EL (cell line): ENCODE measurements at regions not wholly inside any gene's neighbourhood (a gene's known extent, or its start where the extent isn't known, plus 50 kb on each side); places are given as distances from the start of the nearest gene placed in this dataset.
"Not testable (repeated sequence)": the region's sequence is repeated elsewhere in the genome, so short reads cannot be mapped to it uniquely, and the experiment has no call there.

Experiments used
- DNase-seq: peaks from one replicate; pipeline ENCODE4 v3.0.0-alpha.2; 2016

DNA sequence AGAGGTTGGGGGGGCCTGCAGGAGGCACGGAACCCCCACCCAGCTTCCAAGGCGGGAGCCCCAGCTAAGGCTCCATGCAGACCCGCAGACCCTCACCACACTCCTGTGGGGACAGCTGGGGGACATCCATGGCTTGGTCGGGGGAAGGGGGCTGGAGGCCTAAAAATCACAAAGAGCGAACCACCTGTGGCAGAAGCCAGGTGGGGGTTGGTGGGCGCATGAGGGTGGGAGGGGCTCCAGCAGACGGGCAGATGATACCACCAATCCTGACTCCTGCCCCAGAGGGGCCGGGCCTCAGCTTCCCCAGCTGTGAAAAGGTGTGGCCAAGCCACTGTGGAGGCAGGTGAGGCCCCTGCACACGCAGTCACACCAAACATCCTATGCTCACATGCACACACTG is 111.6 kb downstream of the FAM53A start:
- DNase-seq: no peak

DNA sequence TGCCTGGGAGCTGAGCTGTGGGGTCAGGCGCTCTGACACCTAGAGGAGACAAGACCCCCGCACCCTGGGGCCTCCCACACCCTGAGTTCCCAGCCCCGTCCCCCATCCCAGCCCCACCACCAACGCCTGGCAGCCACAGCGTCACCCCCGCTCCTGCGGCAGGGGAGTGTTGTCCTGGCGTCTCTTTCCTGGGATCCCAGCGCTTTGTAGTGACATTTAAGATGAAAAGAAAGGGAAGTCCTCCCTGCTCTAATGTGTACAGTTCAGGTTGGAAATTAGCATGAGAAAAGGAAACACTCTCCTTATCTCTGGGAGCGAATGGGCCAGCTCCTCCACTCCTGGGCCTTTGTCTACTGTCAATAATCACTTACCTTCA is 112.1 kb downstream of the FAM53A start:
- DNase-seq: no peak

DNA sequence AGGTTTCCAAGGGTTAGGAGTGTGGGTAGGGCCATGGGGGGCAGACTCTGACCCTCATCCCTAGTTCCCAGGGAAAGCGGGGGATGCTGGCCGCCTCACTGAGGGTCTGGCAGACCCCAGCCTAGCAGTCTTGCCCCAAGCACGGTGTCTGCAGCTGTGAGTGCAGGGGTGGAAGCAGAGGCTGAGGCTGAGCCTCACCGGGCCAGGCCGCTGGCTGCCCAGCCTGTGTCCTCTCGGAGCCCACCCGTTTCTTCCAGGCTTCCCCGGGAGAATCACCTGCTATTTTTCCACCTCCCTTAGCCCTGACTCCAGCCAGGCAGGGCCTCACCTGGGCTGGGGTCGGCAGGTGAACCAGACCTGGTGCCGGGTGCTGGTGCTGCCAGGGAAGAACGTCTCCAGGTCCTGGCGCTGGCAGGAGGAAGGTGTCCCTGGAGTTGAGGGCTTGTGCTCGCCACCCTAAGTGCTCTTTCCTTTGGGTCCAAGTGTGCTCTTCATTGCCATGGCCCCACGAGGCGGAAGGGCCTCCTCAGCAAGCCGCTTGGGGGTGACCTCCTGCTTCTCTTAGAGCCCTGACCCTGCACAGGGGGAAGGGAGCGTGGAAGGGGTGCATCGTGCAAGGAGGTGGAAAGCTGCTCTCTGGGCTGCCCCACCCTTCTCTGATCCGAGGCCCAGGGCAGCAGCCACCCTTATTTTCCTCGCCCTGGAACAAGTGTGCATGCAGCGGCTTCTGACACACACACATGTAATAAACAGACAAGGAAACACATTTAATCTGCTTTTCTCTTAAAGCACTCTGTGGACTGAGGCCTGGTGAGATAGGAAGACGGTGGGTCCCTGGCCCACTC is 112.7 kb downstream of the FAM53A start:
- DNase-seq: no peak

DNA sequence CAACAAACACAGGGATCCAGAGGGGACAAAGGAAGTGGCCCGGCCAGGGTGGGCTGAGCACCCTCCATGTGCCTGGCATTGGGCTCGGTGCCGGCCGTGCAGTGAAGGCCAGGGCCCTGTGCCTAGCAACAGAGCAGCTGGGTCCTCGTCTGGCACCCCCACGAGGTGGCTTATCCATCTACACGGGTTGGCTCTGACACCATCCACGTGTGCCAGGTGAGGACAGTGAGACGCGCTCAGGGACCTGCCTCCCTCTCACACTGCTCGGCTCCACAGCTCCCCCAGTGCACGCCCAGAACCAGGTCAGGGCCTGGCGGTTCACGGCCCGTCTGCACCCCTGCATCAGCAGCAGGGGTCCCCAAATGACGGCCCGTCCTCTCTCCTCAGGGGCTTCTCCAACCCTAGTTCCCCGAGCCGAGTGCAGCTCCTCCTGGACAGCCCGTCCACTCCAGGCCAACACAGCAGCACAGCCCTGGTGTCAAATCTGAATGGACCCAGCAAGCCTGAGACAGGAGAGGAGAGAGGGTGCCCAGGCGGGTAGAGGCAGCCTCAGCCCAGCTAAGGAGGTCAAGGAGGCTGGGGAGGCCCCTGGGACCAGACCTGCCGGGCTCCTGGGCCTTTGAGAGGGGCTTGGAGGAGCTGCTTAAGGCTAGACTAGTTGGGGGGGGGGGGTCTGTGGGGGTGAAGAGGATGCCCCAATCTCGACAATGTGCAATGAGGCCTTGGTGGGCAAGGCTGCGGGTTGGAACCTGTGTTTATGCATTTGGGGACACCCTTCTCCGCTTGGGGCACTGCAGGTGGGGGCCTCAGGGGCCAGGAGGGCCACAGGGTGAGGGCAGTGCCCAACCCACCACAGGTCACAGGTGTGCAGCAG is 113.6 kb downstream of the FAM53A start:
- DNase-seq: no peak

DNA sequence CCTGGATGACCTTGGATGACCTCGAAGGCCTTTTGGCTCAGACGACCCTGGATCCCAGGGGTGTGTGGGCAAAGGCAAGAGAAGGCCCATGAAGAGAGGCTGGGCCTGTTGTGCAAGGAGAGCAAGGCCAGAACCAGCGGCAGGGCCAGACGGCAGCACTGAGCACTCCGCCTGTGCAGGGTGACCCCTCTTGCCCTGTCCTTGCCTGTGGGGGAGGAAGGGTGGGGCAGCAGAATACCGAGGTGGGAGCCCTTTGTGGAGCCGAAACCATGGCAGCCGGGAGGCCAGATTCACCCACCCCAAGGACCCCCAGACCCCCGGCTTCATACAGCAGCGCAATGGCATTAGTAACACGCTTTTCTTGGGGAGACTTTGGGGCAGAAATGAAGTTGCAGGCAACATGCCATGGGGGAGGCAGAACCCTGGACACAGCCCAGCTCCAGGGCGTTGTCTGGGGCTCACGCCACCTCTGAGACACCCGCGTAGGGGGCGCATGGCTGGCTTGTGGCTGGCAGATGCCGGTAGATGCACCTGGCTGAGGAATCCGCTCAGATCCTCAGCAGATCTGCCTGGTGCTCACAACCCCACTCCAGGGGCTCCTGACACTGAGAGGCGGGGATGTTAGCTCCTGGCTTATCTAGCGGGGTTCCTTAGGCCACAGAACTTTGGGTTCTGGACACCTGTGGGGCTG is 114.5 kb downstream of the FAM53A start:
- no peak for DNase-seq

DNA sequence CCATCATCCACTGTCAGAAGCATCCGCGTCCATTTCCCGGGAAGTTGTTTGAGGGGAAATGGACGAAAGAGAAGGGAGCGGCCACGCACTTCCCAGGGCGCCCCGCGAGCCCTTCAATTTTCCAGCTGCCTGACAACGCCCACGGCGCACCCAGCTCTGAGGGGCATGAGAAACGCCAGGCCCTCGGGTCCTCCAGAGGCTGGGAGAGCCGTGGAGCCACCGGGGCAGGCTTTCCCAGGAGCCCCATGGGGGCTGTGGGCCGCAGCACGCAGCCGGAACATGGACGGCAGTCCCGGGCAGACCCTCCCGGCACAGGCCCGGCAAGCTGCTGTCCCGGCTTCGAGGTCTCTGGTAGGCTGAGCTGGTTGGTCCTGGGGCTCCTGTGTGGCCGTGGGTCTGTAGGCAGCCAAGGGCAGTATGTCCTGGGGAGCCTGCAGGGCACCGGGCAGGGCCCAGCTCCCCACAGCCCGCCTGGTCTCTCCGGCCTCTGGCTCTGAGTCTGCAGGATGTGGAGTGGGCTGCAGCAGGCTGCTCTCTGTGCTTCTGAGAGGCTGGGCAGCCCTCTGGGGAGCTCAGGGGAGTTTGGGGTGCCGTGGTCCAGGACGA is 115.2 kb downstream of the FAM53A start:
- no peak for DNase-seq

DNA sequence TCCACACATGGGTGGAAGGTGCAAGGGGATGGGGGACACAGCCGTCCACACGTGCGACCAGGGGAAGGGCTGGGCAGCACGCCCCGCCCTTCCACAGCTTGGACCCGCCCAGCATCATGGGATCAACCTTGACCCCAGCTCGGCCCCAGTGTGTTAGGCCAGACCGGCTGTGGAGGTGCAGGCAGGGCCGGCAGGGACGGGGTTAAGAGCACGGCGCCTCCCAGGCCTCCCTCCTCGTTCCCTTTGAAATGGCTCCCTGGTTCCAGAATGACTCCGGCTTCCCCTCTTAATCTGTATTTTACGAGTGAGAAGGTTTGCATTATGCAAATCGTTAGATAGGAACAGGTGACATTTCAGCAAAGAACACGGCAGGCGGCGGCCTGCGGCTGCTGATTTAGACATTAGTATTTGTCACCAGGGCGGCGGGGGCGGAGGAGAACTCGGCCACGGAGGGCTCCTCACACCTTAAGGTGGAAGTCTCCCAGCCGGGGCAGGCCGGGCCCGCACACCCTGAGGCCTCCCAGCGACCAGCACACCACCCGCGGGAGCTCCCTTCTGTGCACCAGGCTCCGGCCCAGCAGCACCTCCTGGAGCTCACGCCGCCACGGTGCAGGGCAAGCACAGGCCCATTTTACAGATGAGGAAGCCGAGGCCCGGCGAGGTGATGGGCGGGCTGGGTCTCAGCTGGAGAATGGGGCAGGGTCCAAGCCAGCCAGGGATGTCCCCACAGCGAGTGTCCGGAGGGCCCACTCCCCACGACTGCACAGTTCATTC is 116.1 kb downstream of the FAM53A start:
- no peak for DNase-seq

DNA sequence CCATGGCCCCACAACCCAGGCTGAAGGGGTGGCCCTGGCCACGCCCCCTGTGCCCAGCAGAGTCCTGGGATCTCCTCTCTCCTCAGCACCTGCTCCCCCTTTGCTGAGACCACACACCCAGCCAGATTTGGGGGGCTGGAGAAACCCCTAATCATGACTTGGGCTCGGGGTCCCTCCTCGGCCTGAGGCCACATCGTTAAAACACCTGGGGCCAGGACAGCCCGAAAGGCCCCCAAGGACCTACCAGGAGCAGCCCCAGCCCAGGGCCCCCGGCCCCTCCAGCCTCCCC is 116.7 kb downstream of the FAM53A start:
- DNase-seq: no peak

DNA sequence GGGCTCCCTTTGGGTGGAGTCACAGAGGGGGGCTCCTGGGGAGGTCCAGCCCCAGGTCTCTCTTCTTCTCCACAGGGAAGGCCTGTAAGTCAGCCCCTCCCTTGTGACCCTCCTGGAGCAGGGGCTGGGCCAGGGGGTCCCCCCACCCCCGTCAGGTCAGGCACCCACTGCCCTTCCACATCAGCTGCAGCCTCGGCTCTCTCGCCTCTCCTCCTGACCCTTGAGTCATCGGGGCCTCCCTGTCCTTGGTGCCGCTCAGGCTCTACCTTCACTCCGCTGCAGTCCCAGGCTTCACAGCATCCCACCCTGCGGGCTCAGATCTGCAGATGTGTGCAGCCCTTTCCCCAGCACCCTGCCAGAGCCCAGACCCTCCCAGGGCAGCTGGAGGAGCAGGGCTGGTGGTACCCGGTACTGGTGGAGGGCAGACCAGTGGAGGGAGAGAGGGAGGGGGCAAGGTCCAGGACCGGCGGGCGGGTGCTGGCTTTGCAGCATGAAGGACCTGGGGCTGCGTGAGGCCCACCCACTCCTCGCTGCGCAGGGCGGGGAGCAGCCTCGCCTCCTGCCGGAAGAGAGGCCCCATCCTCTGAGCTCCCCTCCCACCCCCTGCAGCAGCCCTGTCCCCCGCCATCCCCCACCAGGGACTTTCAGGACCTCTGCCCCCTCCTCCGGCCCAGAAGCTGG is 117.1 kb downstream of the FAM53A start:
- DNase-seq: no peak

DNA sequence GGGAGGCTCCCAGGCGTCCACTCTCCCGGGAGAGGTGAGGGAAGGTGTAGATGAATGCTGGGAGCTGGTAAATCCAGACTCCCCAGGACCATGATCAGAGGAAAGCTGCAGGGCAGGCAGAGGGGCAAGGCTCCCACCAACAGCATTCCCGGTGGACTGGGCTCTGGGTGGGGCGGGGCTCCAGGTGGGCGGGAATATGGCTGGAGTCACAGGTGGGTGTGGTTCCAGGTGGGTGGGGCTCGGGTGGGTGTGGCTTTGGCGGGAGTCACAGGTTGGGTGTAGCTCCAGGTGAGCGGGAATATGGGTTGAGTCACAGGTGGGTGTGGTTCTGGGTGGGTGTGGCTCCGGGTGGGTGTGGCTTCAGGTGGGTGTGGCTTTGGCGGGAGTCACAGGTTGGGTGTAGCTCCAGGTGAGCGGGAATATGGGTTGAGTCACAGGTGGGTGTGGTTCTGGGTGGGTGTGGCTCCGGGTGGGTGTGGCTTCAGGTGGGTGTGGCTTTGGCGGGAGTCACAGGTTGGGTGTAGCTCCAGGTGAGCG is 117.7 kb downstream of the FAM53A start:
- not testable (repeated sequence) for DNase-seq

DNA sequence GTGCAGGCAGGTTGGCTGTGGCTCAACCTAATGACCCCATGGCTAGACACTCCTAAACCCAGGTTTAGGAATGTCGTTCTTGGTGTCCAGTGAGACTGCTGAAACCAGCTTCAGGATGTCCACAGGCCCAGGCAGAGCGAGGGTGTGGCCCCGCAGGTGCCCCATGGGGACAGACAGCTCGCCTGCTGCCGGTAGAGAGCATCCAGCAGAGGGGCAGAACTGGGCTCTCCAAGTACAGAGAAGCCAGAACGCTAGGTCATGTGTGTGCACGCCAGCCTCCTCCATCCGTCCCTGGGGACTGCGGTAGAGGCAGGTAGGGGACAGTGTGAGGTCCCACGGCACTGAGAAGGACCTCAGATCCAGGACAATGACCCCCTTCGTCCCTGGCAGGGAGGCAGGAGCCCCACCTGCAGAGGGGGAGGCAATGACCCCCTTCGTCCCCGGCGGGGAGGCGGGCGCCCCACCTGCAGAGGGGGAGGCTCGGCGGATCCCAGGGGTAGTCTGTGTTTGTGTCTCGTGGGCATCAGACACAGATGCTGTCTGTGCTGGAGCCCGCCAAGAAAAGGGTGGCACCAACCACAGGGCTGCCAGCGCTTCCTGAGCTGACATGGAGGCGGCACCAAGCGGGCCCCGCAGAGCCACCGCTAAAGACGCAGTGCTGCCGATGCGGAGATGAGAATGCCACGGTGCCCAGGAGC is 118.4 kb downstream of the FAM53A start:
- DNase-seq: no peak

DNA sequence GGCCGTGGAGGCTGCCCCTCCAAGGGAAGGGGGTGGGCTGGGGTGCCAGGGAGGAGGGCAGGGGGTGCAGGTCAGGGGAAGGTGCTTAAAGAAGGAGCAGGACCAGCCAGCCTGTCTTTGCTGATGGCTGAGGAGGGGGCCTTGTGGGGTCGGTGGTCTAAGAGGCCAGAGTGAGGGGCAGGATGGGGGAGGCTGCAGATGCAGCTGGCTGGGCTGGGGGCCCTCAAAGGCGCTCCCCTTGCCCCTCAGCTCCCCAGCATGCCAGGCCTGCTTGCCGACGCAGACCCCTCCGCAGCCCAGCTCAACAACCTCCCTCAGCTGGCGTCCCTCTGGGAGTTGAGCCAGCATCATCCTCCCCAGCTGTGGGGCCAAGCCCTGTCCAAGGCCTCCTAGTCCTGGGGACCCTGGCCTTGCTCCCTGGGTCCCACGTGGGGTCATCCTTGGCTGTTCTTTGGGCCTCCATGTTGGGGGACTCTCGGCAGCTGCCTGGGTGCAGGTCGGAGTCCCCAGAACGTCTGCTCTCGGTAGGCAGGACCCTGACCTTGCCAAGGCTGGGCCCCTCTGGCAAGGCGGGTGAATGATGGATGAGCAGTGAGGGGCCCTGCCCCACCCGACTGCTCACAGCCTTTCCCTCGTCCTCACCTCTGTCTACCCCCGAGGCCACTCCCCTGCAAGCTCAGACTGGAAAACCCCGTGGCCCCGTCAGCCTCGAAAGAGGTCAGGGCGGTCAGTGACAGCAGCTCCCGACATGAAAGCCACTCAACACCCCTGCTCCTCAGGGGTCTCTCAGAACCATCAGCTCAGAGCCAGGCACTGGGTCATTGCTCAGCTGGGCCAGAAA is 119.4 kb downstream of the FAM53A start:
- no peak for DNase-seq

DNA sequence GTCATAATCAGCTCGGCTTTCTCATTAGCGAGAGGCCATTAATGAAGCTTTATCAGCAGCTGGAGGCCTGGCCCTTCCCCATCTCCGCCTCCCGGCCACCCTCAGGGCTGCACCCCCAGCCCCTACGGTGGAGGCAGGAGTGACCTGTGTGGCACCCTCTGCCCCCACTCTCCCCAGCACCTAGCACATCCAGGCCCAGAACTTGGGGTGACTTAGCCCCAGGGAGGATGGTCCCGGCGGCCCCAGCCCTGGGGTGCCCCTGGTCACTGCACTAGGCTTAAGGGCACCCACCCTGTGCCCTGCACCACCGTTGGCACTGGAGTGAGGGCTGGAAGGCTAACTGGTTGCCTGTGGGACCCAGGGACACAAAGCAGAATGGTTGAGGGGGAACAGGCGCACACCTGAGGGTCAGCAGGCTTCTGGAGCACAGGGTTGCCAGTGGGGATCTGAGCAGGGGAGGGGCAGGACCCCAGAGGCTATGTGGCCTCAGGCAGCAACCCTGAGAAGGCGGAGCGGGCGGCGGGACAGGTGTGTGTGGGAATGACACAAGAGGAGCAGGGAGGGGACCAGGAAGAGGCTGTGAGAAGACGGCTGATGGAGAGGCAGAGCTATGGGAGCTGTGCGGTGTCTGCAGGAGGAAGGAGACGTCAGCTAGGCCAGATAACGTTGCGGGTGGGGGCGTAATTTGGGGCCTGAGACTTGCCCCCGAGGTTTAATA is 120.2 kb downstream of the FAM53A start:
- no peak for DNase-seq

DNA sequence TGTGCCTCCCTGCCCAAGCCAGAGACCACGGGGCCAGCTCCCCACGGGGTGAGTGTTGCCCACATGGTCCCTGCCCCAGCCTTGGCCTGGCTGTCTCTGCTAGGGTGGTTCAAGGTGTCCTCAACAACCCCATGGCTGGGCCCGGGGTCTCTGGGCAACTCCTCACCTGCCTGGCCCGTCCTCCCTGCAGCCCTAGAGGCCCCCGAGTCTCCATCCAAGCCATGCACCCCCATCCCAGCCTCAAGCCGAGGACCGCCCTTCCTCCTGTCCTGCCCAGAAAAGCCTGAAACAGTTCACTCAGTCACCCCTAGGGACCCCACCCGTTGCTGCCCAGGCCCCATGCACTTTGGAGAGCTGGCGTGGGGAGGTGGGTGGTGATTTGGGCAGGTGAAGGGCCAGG is 120.9 kb downstream of the FAM53A start:
- no peak for DNase-seq

DNA sequence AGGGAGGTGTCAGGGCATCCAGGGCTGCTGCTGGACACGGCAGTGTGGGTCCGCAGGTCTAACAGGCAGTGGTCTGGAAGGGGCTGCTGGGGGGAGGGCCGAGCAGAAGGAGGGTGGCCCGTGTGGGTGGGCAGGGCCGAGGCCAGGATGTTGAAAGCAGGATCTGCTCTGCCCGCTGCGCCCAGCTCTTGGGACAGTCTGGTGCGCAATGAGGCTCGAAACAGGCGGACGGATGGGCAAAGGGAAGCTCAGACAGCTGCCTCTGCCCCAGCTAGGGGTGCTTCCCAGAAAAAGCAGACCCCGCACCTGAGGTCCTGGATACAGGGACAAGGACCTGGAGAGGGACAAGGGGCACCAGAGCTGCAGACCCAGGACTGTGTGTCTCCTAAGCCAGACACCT is 121.3 kb downstream of the FAM53A start:
- DNase-seq: no peak

DNA sequence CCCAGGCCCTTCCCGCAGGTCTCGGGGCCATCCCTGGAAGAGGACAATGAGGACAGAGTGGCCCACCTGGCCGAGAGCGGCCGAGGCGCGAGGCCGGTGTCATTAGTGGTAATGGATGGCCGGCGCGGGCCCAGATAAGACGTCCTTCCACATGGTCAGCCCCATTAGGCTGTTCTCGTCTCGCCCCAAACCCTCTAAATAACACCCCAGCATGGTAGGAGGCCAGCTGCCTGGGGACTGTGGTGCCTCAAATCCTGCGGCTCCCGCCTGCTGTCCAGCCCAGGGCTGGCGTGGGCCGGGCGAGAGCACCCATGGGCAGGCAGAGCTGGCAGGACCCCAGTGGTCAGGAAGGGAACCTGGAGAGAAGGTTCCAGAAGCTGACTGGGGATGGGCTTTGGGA is 121.7 kb downstream of the FAM53A start:
- no peak for DNase-seq

DNA sequence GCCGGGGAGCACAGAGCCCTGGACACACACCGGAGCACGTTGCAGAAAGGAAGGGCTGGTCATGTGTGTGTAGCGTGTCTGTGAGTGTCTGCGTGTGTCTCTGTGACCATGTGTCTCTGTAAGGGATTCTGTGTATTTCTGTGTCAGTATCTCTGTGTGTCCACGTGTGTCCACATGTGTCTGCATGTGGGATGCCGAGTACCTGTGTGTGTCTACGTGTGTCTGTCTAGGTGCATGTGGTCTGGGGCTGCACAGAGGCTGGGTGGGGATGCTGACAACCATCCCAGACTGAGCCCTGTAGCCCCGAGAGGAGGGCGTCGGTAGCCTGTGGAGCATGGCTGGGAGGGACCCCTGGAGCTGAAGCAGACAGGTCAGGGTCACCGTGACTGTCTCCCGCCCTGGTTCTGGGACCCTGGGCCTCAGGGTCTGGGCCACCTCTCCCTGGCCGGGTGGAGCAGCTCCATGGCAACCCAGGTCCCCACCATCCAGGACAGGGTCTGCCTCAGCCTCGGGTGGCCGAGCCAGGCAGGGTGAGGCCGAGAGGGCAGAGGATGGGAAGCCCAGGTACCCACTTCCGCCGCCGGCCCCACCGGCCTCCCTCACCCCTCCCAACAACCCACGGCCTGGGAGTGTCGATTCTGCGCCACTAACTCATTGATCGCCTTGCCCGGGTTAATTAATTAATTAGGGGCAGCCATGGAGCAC is 122.7 kb downstream of the FAM53A start:
- no peak for DNase-seq

DNA sequence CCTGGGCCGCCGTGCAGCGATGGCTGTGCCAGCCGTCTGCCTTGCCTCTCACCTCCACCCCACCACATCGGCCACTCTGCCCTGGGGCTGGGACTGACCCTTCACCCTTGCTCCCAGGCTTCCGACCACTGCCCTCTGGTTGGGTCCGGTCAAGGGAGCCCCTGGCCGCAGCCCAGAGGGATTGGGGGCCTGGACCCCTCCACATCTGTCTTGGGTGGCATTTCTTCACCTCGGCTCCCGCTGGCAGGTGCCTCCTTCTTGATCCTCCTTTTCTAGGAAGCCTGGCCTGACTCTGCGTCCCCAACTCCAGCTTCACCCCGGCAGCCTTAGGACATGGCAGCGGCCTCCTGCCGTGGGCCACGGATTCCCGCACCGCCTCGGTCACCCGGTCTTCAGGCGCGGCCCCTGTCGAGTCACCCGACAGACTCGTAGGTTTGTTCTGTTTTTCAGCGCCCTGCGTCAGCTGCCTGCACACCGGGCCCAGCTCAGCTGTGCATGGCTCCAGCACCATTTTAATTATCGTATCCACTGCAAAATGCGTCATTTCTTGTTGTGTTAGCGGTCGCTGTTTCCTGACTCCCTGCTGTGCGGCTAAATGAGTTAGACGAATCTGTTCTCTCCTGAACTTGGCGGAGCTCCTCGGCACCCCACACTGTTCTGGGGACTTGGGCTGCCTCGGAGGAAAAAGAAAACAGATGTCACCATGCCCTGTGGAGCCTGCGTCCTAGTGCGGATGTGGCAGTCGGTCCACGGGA is 124.0 kb downstream of the FAM53A start:
- DNase-seq: no peak
